Dedifferentiated amniotic fluid mesenchymal stem cell (primary cell): ENCODE measurements at regions not wholly inside any gene's neighbourhood (a gene's known extent, or its start where the extent isn't known, plus 50 kb on each side); places are given as distances from the start of the nearest gene placed in this dataset.
"Not testable (repeated sequence)": the region's sequence is repeated elsewhere in the genome, so short reads cannot be mapped to it uniquely, and the experiment has no call there.

Experiments
- DNase-seq: peaks from one replicate; pipeline ENCODE4 v3.0.0-alpha.2; 2016; ENCODE audit errors: extremely low spot score

DNA sequence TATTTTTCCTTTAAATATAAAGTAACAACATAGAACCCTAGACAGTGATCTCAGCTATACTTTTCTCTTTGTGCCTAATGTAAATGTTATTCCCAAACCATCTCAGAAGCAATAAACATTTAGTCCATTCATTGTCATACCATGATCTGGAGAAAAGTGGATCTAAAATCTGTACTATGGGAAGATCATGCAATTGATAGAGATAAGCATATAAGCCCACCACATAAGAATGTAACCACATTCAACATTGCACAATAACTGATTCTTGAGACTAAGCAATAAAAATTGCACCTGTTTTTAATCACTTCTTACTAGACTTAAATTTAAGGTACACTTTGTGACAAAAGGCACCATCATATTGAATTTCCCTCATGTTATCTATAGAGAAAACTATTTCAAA, 1403.0 kb upstream of the C9orf72 start:
- DNase-seq: no peak

DNA sequence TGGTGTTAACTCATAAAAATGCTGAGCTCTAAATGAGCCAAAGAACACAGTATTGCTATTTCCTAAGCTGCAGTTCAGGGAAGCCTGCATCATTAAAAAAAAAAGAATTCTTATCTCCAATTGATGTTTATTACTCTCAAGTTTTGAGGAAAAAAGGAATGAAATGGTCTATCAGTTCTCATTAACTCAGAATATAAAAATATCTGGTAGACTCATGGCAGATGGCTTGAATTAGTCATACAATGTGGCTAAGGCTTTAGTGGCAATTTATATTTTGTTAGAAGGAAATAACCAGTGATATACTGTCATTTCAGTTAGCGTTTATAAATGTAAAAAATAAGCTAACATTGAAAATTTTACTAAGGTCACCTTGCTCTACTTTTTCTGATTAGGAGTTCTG, 1403.4 kb upstream of the C9orf72 start:
- DNase-seq: no peak

DNA sequence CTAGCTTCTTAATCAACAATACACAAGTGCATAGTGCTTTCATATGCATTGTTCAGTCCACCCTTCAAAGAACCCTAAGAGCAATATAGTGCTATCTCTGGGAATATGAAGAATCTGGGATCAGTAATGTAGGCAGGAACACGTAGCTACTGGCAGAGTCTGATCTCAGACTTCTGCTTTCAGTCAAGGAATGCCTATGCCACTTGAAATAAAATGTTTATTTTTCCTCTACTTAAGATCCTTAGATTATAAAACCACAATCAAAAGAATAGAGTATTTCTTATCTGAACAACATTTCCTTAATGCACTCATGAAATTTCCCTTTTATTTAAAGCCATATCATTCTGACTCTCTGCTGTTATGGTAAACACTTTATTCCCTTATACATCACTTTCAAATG, 1407.8 kb upstream of the C9orf72 start:
- no peak for DNase-seq

DNA sequence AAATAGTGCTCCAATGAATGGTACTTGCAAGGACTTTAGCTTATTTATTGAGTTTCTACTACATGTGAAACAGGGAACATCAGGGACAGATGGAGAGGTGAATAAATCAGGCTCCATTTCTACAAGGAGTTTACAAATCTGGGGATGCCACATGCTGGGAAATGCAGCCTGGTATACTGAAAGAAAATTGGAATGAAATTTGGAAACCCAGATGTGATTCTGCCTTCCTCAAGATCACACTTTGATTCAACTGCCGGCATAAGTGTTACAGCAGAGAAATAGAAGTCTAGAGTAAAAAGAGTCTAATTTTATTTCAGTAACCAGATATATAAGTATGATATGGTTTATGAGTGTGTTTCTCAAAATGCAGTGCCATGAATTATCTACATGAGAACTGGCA, 1408.4 kb upstream of the C9orf72 start:
- no peak for DNase-seq

DNA sequence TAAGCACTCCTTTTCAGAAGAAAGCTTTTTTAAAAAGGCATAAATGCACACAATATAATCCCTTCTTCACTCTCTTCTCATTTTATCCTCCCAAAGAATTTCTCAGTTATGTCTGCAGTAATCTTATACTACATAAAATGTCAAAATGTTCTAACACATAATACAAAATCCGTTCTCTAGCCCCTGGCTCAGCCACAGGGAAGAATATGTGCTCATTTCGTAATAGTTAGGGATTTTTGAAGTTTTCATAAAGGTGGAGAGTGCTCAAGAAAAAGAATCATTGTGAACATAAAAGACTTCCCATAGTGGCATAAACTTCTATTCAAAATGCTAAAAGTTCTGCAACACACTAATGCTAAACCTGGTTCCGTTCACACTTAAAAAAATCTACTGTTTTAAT, 1410.7 kb upstream of the C9orf72 start:
- no peak for DNase-seq

DNA sequence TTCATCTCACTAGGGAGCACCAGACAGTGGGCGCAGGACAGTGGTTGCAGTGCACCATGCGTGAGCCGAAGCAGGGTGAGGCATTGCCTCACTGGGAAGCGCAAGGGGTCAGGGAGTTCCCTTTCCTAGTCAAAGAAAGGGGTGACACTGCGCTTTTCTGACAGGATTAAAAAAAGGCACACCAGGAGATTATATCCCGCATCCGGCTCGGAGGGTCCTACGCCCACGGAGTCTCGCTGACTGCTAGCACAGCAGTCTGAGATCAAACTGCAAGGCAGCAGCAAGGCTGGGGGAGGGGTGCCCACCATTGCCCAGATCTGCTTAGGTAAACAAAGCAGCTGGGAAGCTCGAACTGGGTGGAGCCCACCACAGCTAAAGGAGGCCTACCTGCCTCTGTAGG, 1416.7 kb upstream of the C9orf72 start:
- not testable (repeated sequence) for DNase-seq

DNA sequence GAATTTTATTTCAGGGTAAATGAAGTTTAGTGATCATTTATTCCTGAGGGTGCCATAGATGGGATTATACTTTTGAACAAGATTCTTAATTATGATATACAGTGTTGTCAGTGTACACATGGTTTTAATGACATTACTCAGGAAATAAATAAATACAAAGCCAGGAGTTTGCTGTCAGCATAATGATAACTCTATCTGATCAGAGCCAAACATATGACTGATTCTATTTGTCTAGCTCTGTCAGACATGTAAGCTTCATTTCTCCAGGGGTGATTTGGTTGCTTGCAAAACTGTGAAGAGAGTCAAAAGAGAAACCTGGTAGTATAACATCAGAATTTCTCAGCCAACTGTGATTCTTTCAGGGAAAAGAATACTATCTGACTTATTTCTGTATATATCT, 1425.8 kb upstream of the C9orf72 start:
- DNase-seq: no peak

DNA sequence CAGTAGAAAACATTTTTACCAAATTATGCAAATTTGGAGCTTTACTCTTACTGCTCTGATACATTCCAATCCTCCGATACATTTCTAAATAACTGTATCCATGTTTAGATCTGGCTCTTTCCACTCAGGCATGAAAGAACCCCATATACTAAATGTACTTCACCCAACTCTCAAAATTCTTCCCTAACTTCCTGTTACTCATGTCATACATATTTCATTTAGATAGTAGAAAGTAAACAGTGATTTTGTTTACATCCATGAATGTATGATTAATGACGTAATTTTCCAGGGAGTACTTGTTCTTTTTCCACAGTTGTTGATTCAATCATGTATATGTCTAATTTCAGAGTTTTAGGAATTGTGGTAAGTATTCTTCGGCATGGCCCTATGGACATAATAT, 1426.5 kb upstream of the C9orf72 start:
- DNase-seq: no peak

DNA sequence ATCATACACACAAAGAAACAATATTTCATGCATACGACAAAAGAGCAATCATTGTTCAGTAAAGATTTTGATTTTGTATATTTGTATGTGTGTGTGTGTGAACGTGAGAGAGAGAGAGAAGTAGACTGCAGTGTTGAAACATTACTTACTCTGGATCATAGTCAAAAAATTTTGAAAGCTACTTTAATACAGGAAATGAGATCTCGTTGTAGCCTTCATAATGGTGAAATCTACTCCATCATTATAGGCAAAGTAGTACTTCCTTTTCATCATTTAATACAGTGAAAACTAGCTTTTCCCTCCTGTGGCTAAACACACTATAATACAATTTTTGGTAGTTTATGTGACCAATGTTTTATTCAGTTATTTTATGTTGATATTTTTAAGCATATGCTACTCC, 1427.7 kb upstream of the C9orf72 start:
- no peak for DNase-seq

DNA sequence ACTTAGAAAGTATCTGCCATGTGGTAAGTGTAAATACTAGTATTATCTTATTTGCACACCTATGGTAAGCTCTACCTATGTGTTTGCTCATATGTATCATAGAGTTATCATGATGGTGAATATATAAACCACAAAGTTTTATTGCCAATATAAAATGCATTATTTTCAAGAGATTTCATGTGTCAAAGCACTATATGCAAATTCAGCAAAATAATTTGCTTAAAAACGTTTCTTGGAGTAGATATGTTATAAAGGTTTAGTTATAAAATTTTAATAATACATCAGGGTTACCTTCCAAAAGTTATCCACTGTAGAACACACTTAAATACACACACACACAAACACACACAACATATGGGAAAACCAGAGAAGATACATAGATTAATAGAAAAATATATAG, 1431.7 kb upstream of the C9orf72 start:
- DNase-seq: no peak

DNA sequence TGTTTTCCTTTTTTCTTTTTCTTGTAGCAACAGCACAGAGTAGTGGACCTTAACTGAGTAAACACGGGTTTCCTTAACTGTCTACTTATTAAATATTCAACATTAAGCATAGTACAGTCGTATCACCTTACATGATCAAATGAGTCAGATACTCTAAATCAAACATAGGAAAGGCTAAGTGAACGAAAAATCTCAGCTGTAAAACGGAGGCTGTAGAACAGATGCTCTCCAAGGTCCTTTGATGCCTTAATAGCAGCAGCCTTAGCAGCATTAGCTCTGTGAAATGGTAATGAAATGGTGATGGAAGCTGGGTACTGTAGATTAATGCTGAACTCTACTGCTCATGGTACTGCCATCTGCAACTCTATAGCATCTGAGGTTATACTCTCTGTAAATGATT, 1433.3 kb upstream of the C9orf72 start:
- DNase-seq: no peak

DNA sequence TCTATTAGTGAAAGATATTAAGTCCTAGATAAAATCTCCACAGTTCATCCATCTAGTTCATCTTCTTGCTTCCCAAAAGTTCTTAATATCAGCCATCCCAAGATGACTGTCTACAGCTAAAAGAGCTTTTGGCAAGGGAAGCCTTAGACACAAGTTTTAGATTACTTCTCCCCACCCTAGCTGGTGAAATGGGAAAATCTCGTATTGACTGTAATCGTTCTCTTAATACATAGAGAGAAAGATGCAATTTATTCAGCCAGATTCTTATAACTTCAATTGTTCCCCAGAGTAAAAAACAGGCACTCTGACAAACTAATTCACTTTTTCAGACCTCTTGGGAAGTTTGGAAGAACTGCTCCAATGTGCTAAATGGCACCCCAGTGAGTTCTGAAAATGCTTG, 1439.6 kb upstream of the C9orf72 start:
- DNase-seq: no peak

DNA sequence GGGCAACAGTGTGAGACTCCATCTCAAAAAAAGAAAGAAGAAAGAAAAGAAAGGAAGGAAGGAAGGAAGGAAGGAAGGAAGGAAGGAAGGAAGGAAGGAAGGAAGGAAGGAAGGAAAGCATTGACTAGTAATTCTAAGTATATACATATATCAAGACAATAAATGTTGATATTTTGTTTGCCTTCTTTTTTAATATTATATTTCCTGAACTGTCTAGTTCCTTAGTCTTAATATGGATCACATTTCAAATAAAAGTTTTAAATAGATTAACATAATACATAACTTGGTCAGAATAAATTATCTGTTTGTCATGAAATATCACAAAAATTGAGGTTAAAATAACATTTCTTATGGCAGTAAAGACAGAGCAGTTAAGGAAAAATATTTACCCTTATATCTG, 1448.4 kb upstream of the C9orf72 start:
- DNase-seq: no peak

DNA sequence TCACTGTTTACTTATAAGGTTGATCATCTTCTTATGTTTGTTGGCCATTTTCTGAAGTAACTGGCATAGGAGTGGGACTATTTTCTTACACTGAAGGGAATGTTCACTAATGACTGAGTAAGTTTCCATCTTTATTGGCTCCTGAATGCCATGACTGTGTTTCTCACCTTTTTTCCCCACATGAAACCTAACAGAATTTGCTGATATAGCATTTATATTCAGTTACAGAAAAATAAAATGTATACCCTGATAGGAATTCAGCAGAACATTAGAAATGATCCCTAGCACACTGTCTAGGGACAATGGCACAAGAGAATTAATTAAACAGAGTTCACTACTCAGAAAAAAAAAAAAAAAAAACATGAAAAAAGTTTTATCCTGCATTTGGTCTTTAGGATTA, 1465.1 kb upstream of the C9orf72 start:
- DNase-seq: no peak

DNA sequence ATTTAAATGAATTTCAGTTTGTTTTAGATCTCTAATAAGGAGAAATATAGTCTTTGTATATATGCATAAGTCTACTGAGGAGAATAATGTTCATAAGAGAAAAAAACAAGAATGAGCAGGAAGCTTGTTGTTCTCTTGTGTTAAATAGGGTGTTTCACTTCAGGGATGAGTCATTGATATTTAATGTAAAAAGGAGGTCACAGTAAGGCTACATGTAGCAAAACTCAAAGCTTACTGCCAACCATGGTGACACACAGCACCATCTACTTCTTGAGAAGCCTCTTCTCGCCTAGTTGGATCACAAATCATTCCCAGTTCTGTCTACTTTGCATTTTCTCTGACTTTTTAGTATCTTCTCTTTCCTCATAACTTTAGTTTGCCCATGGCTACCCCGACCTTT, 1466.0 kb upstream of the C9orf72 start:
- DNase-seq: no peak

DNA sequence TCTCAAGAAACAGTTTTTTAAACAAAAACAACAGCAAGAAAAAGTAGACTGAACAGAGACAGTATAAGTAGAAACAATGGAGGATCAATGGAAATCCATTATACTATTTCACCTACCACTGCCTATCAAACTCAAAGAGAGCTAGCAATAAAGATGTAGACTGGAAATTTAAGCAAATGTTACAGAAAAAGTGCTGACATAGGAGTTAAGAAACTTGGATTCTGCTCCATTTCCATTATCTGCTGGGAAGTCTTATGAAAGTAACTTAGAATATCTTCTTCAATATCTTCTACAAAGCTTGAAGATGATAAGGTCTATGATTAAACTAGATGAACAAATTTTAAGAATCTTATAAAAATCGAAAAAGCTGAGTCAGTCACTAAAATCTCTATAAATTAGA, 1469.8 kb upstream of the C9orf72 start:
- no peak for DNase-seq

DNA sequence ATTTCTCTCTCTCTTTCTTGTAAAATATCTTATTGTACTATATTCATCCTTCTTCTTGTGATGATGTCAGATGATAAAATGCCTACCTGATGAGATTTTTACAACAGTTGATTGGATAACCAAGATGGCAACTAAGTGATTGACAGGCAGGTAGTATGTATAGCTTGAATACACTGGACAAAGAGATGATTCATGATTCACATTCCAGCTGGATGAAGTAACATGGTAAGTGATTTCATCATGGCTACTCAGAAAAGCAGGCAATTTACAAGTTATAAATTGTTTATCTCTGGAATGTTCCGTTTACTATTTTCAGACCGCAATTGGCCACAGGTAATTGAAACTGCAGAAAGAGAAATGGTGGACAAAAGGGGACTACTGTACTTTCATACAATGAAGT, 1471.7 kb upstream of the C9orf72 start:
- no peak for DNase-seq

DNA sequence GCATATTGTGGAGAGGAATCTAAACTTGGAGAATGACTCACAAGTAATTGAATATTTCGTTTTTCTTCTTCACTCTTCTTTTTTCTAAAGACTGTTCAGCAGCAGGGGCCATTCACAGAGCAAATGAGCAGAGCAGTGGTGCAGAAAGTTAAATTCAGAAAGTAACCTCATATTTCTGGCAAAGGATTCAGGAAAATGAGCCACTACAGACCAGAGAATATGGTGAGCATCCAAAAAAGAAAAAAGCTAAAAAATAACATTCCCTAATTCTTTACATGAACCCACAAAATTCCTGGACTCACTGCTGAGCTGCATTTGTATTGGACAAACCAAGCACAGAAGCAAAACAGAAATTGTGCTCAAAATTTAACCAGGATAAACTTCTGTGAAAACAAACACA, 1486.8 kb upstream of the C9orf72 start:
- no peak for DNase-seq

DNA sequence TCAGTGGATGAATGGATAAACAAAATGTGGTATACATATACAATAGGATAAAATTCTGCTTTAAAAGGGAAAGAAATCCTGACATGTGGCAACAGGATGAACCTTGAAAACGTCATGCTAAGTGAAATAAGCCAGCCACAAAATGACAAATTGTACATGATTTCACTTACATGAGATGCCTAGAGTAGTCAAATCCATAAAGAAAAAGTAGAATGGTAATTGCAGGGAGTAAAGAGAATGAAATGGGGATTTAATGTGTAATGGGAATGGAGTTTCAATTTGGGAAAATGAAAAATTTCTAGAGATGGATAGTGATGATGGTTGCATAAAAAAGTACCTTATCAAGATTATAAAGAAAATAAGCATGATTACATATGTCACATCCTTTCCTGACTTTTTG, 1489.2 kb upstream of the C9orf72 start:
- no peak for DNase-seq

DNA sequence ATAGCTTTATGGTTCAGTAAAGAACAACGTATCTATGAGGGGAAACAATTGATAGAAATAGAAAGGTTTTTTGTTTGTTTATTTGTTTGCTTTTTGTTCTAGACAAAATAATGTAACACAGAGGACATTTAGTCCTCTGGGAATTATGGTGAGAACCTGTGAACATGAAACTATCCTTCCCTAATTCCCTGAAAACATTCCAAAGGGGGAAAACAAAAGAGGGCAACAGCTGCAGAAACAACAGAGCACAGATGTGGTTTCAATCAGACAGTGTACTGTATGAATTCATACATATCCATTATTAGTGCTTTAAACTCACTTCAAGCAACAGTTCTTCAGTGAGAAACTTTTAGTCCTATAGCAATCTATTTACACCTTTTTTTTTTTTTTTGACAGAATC, 1489.8 kb upstream of the C9orf72 start:
- DNase-seq: no peak

DNA sequence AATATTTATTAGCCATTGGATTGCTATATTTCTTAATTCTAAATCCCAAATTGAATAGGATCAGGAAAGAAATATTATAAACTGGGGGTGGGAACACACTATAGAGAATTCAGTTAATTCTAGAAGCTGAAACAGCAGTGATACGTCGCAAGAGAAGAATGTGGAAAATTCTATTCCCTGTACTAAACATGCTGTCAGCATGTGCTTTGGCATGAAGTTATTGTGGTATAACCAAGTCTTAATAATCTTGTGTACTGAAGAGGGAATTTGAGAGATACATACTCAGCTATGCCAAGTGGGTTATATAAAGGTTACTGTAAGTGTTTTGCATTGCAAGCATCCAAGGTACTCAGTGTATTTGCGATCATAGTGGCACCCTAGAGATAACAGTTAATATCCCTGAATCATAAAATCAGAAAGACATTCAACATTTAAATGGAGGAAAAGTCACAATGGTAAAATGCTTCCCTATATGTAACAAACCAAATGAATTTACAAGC, 1492.9 kb upstream of the C9orf72 start:
- DNase-seq: no peak

DNA sequence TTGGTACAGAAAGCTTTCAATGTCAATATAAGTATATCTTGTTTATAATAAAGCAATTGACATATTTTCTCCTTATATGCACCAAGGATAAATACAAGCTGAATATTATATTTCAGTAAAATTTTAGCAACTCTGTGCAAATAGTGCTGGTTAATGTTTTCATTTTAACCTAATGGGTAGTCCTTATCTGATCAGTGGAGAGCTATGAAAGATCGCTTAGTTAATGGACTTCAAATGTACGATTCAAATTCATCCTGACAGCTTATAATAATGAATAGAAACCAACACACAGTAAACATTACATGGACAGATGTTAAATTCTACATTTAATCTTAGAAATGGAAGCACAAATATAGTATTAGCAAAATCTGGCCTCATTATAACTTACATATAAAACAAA, 1495.2 kb upstream of the C9orf72 start:
- DNase-seq: no peak

DNA sequence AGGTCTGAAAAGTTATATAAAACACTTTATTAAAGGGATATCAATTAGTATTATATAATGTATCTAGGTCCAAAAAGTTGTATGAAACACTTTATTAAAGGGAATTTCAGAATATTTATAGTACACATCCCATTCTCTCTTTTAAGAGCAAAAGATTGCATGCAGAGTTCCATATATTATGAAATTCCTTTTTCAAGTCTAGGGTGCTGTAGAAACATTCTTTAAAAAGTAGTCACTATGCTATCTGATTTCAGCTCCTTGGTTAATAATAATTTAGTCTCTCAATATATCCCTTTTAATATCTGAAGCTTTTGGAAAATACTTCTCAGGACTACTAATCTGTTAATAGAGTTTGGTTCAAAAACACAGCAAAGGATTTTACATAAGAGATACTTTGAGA, 1496.1 kb upstream of the C9orf72 start:
- DNase-seq: no peak

DNA sequence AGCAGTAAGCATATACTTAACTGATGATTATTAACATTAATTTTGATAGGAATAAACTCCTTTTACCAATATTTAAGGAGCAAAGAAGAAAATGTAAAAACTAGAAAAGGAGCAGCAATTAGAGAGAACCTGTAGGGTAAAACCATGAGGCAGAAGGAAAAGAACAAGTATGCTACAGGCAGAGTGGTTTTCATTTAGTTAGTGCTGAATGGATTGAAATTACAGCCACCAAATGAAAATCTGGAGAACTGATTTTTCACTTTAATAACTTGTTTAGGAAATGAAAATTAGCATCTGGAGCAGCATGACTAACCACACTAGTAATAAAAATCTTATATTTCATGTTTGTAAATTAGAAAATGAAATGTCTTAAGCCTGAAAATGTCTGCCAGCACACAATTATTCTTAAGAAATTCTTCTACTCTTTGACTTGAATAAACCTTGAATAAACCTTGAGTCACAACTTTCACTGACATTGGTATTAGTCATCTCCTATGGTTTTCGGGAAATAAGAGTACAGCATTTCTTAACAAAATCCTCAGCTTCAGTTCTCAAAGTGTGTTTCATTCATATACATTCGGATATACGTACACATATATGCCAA, 1504.9 kb upstream of the C9orf72 start:
- no peak for DNase-seq

DNA sequence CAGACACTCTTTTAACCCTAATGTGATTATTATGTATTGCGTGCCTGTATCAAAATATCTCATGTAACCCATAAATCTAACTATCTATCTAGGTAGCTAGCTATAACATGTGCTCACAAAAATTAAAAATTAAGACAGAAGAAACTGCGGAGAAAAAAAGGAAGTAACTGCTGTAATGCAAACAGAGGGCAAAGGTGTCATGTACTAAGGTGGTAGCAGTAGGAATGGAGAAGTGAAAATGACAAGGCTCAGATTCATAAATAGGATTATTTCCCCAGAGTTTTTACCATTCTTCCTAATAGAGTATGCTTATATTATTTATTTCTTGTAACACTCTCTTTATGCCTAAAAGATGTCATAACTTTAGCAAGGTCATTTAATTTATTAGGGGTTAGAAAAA, 1527.5 kb upstream of the C9orf72 start:
- DNase-seq: no peak
